HFFc6 (cell line): ENCODE measurements at regions not wholly inside any gene's neighbourhood (a gene's known extent, or its start where the extent isn't known, plus 50 kb on each side); places are given as distances from the start of the nearest gene placed in this dataset.

Experiments
- DNase-seq: peaks from one replicate; pipeline ENCODE4 v3.0.0-alpha.2; 2018
- H3K27ac Mint-ChIP-seq: 2 replicates; pipeline ENCODE4 v1.8.0; 2020; ENCODE audit warnings: mild to moderate bottlenecking, mixed read lengths
- H3K27me3 Mint-ChIP-seq: 2 replicates; pipeline ENCODE4 v1.8.0; 2021; ENCODE audit warnings: mild to moderate bottlenecking, moderate library complexity, mixed read lengths; ENCODE audit not compliant: insufficient read depth
- H3K36me3 Mint-ChIP-seq: 2 replicates; pipeline ENCODE4 v1.8.0; 2021; ENCODE audit warnings: low read depth, mixed read lengths
- H3K4me1 Mint-ChIP-seq: 2 replicates; pipeline ENCODE4 v1.8.0; 2020; ENCODE audit warnings: low read depth, mixed read lengths
- H3K4me3 Mint-ChIP-seq: 2 replicates; pipeline ENCODE4 v1.8.0; 2020; ENCODE audit warnings: mild to moderate bottlenecking, moderate library complexity, mixed read lengths
- H3K9me3 Mint-ChIP-seq: 2 replicates; pipeline ENCODE4 v1.8.0; 2020; ENCODE audit warnings: mild to moderate bottlenecking, mixed read lengths
- TF ChIP-seq, protein P1 (sequence below): fragments of 200-600 bp; sonication (generic); IDR thresholded peaks from 2 replicates; pipeline ENCODE4 v1.5.0; 2021; ENCODE audit warnings: antibody characterized with exemption, mild to moderate bottlenecking

GRCh38 chr2:204272089-204272488 lies 273.2 kb upstream of the PARD3B start:
- H3K27me3 Mint-ChIP-seq, result peaks cover 7% of the 10 kb centered on the region
- H3K27ac Mint-ChIP-seq, result no peak overlapping the region
- DNase-seq, result no peak
- H3K4me3 Mint-ChIP-seq, result no peak overlapping the region
- no peaks in the 10 kb centered on the region for H3K36me3 Mint-ChIP-seq
- H3K4me1 Mint-ChIP-seq, result no peaks in the 10 kb centered on the region
- TF ChIP-seq, protein P1, sequence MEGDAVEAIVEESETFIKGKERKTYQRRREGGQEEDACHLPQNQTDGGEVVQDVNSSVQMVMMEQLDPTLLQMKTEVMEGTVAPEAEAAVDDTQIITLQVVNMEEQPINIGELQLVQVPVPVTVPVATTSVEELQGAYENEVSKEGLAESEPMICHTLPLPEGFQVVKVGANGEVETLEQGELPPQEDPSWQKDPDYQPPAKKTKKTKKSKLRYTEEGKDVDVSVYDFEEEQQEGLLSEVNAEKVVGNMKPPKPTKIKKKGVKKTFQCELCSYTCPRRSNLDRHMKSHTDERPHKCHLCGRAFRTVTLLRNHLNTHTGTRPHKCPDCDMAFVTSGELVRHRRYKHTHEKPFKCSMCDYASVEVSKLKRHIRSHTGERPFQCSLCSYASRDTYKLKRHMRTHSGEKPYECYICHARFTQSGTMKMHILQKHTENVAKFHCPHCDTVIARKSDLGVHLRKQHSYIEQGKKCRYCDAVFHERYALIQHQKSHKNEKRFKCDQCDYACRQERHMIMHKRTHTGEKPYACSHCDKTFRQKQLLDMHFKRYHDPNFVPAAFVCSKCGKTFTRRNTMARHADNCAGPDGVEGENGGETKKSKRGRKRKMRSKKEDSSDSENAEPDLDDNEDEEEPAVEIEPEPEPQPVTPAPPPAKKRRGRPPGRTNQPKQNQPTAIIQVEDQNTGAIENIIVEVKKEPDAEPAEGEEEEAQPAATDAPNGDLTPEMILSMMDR, result no peak
- H3K9me3 Mint-ChIP-seq, result no peaks in the 10 kb centered on the region

DNA sequence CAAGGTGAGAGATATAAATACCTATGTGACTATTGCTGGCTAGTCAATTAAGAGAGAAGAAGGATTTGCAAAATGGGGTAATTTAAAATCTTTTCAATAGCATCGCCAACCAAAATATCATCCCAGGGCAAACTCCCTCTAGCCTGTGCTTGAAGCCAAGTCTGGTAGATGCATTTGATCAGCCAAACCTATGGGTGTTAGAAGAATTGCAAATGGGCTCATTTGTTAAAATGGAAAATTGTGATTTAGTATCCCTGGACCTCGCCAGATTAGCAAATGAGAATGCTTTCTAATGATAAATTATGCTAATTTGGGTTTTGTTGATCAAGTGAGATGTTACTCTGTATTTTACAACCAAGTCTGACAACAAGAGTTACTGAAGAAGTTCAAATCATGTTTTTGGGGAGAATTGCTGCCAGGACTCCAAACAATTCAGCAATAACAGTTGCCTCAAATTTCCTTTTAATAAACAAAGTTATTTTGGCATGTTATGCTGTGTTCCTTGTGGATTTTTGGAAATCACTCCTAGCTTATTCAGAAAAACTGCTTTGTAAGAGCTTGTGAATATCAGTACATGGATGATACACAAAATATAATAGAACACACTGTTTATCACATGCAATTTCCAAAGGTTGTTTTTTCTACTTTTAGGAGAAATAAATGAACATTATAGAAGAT lies 272.5 kb upstream of the PARD3B start:
- no peaks in the 10 kb centered on the region for H3K4me1 Mint-ChIP-seq
- no peak overlapping the region for H3K27ac Mint-ChIP-seq
- peaks cover 7% of the 10 kb centered on the region for H3K27me3 Mint-ChIP-seq
- H3K36me3 Mint-ChIP-seq, result no peaks in the 10 kb centered on the region
- no peaks in the 10 kb centered on the region for H3K9me3 Mint-ChIP-seq
- TF ChIP-seq, protein P1, result no peak
- no peak overlapping the region for H3K4me3 Mint-ChIP-seq
- DNase-seq, result no peak

- Mint-ChIP-seq H3K9me3 (no peaks in the 10 kb centered on the region), H3K4me3 (no peak overlapping the region), H3K27me3 (peaks cover 6% of the 10 kb centered on the region), H3K36me3 (no peaks in the 10 kb centered on the region), H3K4me1 (no peaks in the 10 kb centered on the region), H3K27ac (no peak overlapping the region)
- TF ChIP-seq, protein P1, result no peak
- no peak for DNase-seq
These were observed 270.8 kb upstream of the PARD3B start for GRCh38 chr2:204274429-204274828.

GRCh38 chr2:204274991-204275390 lies 270.3 kb upstream of the PARD3B start:
- Mint-ChIP-seq H3K27me3 (peaks cover 3% of the 10 kb centered on the region), H3K36me3 (no peaks in the 10 kb centered on the region), H3K27ac (no peak overlapping the region), H3K9me3 (no peaks in the 10 kb centered on the region), H3K4me1 (no peaks in the 10 kb centered on the region), H3K4me3 (no peak overlapping the region)
- DNase-seq, result no peak
- TF ChIP-seq, protein P1, result no peak

- DNase-seq, result no peak
These were observed 268.0 kb upstream of the PARD3B start for GRCh38 chr2:204277226-204277625.

More at GRCh38 chr2:204277226-204277625, 268.0 kb upstream of the PARD3B start:
- TF ChIP-seq, protein P1, result no peak
- H3K27me3 Mint-ChIP-seq, result peaks cover 8% of the 10 kb centered on the region
- no peak overlapping the region for H3K27ac Mint-ChIP-seq
- H3K4me1 Mint-ChIP-seq, result no peaks in the 10 kb centered on the region
- H3K4me3 Mint-ChIP-seq, result no peak overlapping the region
- H3K36me3 Mint-ChIP-seq, result no peaks in the 10 kb centered on the region
- H3K9me3 Mint-ChIP-seq, result no peaks in the 10 kb centered on the region
